ENCODE measurements at regions not wholly inside any gene's neighbourhood (a gene's known extent, or its start where the extent isn't known, plus 50 kb on each side); places are given as distances from the start of the nearest gene placed in this dataset.

GRCh38 chr18:44178476-44178875 lies 502.2 kb upstream of the SETBP1 start:
- TF ChIP-seq EZH2 (IDR thresholded peaks at IDR 0.05; ENCODE audit: low read length, missing control alignments) (no peak), CTCF (conservative IDR thresholded peaks at IDR 0.05 in 1 of 2, IDR thresholded peaks at IDR 0.05 in 1 of 2; ENCODE audit: low read depth in 1 of 2, low read length in 2 of 2) (no peak)
- H3K9me3 ChIP-seq (ENCODE audit: control insufficient read depth, insufficient read depth, low read depth, low read length), result no peaks in the 10 kb centered on the region
- peak in 1 of 2 donors; percentile 9 for DNase-seq (ENCODE audit: low read depth in 2 of 2)
- H3K27me3 ChIP-seq (ENCODE audit: control insufficient read depth, insufficient read depth, low read length), result no peaks in the 10 kb centered on the region
- H3K36me3 ChIP-seq (ENCODE audit: control insufficient read depth, insufficient read depth, low read length), result no peaks in the 10 kb centered on the region
- no peaks in the 10 kb centered on the region for H4K20me1 ChIP-seq (ENCODE audit: control insufficient read depth, extremely low read depth, insufficient read depth, low read length)
- H3K79me2 ChIP-seq (ENCODE audit: control insufficient read depth, insufficient read depth, low read length), result no peaks in the 10 kb centered on the region
- H3K4me1 ChIP-seq (ENCODE audit: control insufficient read depth, extremely low read depth, insufficient read depth, low read length), result no peaks in the 10 kb centered on the region
- no peak overlapping the region for H2AFZ ChIP-seq (ENCODE audit: low read length)
- H3K4me2 ChIP-seq (ENCODE audit: extremely low read depth, insufficient read depth, low read length), result no peak overlapping the region
- no peak overlapping the region for H3K4me3 ChIP-seq (replicated peaks in 1 of 4; ENCODE audit: control extremely low read depth in 1 of 4, insufficient read depth in 1 of 4, low read depth in 3 of 4, low read length in 4 of 4)
- no peak overlapping the region for H3K27ac ChIP-seq (ENCODE audit: insufficient read depth, low read length)
- no peak overlapping the region for H3K9ac ChIP-seq (ENCODE audit: insufficient read depth, low read length)

- no peak overlapping the region for H3K4me3 ChIP-seq (replicated peaks in 1 of 4; ENCODE audit: control extremely low read depth in 1 of 4, insufficient read depth in 1 of 4, low read depth in 3 of 4, low read length in 4 of 4)
- no peaks in the 10 kb centered on the region for H3K36me3 ChIP-seq (ENCODE audit: control insufficient read depth, insufficient read depth, low read length)
- no peaks in the 10 kb centered on the region for H4K20me1 ChIP-seq (ENCODE audit: control insufficient read depth, extremely low read depth, insufficient read depth, low read length)
- H3K4me1 ChIP-seq (ENCODE audit: control insufficient read depth, extremely low read depth, insufficient read depth, low read length), result no peaks in the 10 kb centered on the region
- no peak overlapping the region for H2AFZ ChIP-seq (ENCODE audit: low read length)
- no peak overlapping the region for H3K9ac ChIP-seq (ENCODE audit: insufficient read depth, low read length)
- no peak for DNase-seq (ENCODE audit: low read depth in 2 of 2)
- no peaks in the 10 kb centered on the region for H3K79me2 ChIP-seq (ENCODE audit: control insufficient read depth, insufficient read depth, low read length)
- no peak overlapping the region for H3K27ac ChIP-seq (ENCODE audit: insufficient read depth, low read length)
- TF ChIP-seq CTCF (conservative IDR thresholded peaks at IDR 0.05 in 1 of 2, IDR thresholded peaks at IDR 0.05 in 1 of 2; ENCODE audit: low read depth in 1 of 2, low read length in 2 of 2) (no peak), EZH2 (IDR thresholded peaks at IDR 0.05; ENCODE audit: low read length, missing control alignments) (no peak)
- no peak overlapping the region for H3K4me2 ChIP-seq (ENCODE audit: extremely low read depth, insufficient read depth, low read length)
- H3K9me3 ChIP-seq (ENCODE audit: control insufficient read depth, insufficient read depth, low read depth, low read length), result no peaks in the 10 kb centered on the region
- H3K27me3 ChIP-seq (ENCODE audit: control insufficient read depth, insufficient read depth, low read length), result no peaks in the 10 kb centered on the region
Observed at GRCh38 chr18:44179693-44180092, 501.0 kb upstream of the SETBP1 start.

- H3K27me3 ChIP-seq (ENCODE audit: control insufficient read depth, insufficient read depth, low read length), result no peaks in the 10 kb centered on the region
- no peak overlapping the region for H2AFZ ChIP-seq (ENCODE audit: low read length)
- H3K4me1 ChIP-seq (ENCODE audit: control insufficient read depth, extremely low read depth, insufficient read depth, low read length), result no peaks in the 10 kb centered on the region
- peak; percentile 62 to 86 for DNase-seq (ENCODE audit: low read depth in 2 of 2)
- H3K27ac ChIP-seq (ENCODE audit: insufficient read depth, low read length), result no peak overlapping the region
- TF ChIP-seq EZH2 (IDR thresholded peaks at IDR 0.05; ENCODE audit: low read length, missing control alignments) (no peak), CTCF (conservative IDR thresholded peaks at IDR 0.05 in 1 of 2, IDR thresholded peaks at IDR 0.05 in 1 of 2; ENCODE audit: low read depth in 1 of 2, low read length in 2 of 2) (no peak)
- H3K9ac ChIP-seq (ENCODE audit: insufficient read depth, low read length), result no peak overlapping the region
- no peak overlapping the region for H3K4me2 ChIP-seq (ENCODE audit: extremely low read depth, insufficient read depth, low read length)
- no peaks in the 10 kb centered on the region for H3K9me3 ChIP-seq (ENCODE audit: control insufficient read depth, insufficient read depth, low read depth, low read length)
- no peak overlapping the region for H3K4me3 ChIP-seq (replicated peaks in 1 of 4; ENCODE audit: control extremely low read depth in 1 of 4, insufficient read depth in 1 of 4, low read depth in 3 of 4, low read length in 4 of 4)
- no peaks in the 10 kb centered on the region for H3K36me3 ChIP-seq (ENCODE audit: control insufficient read depth, insufficient read depth, low read length)
- H4K20me1 ChIP-seq (ENCODE audit: control insufficient read depth, extremely low read depth, insufficient read depth, low read length), result no peaks in the 10 kb centered on the region
- no peaks in the 10 kb centered on the region for H3K79me2 ChIP-seq (ENCODE audit: control insufficient read depth, insufficient read depth, low read length)
Observed at GRCh38 chr18:44180683-44181082, 500.0 kb upstream of the SETBP1 start.
